ENCODE measurements at regions not wholly inside any gene's neighbourhood (a gene's known extent, or its start where the extent isn't known, plus 50 kb on each side); places are given as distances from the start of the nearest gene placed in this dataset.
A peak's percentile ranks its signal among the peaks of the same experiment; 100 is the strongest.
"Not testable (repeated sequence)": the region's sequence is repeated elsewhere in the genome, so short reads cannot be mapped to it uniquely, and the experiment has no call there.

GRCh38 chr11:8772571-8773519 lies 90.3 kb downstream of the RPL27A start:
- no peaks in the 10 kb centered on the region for H3K27me3 ChIP-seq (replicated peaks; ENCODE audit: control insufficient read depth, insufficient read depth, low read length)
- Mint-ChIP-seq H3K36me3 (ENCODE audit: insufficient read depth, unreplicated experiment) (peaks cover 11% of the 10 kb centered on the region), H3K4me3 (ENCODE audit: unreplicated experiment) (no peak overlapping the region), H3K27ac (ENCODE audit: unreplicated experiment) (no peak overlapping the region), H3K4me1 (ENCODE audit: low read depth, unreplicated experiment) (peaks cover 26% of the 10 kb centered on the region), H3K9me3 (ENCODE audit: unreplicated experiment) (no peaks in the 10 kb centered on the region), H3K27me3 (ENCODE audit: insufficient read depth, unreplicated experiment) (no peaks in the 10 kb centered on the region)
- intact Hi-C loops (cut with micrococcal nuclease; ENCODE audit: unreplicated experiment), result no loop called here
- no TSS peak for BruUV-seq (replicated peaks)
- H3K9me3 ChIP-seq, result no peaks in the 10 kb centered on the region
- H3K36me3 ChIP-seq (ENCODE audit: control insufficient read depth, insufficient read depth, low read length), result no peaks in the 10 kb centered on the region; the same call in 1 of the 2 replicates
- no peak overlapping the region for H3K4me3 ChIP-seq (ENCODE audit: low read depth, low read length)
- ChIA-PET CTCF (no interaction called here), POLR2A (no interaction called here)
- TF ChIP-seq CTCF (IDR thresholded peaks at IDR 0.05; ENCODE audit: insufficient read depth in 1 of 2, low read depth in 1 of 2, low read length in 1 of 2, severe bottlenecking in 1 of 2, unreplicated experiment in 1 of 2), result no peak
- H3K4me1 ChIP-seq, result peaks cover 30% of the 10 kb centered on the region
- DNase-seq, result no peak

GRCh38 chr11:8773916-8774539 lies 91.4 kb downstream of the RPL27A start:
- peaks cover 23% of the 10 kb centered on the region for H3K4me1 Mint-ChIP-seq (ENCODE audit: low read depth, unreplicated experiment)
- Histone ChIP-seq H3K9me3 (no peaks in the 10 kb centered on the region), H3K36me3 (ENCODE audit: control insufficient read depth, insufficient read depth, low read length) (peaks cover 2% of the 10 kb centered on the region), H3K4me3 (ENCODE audit: low read depth, low read length) (no peak overlapping the region), H3K4me1 (peaks cover 25% of the 10 kb centered on the region), H3K27me3 (replicated peaks; ENCODE audit: control insufficient read depth, insufficient read depth, low read length) (no peaks in the 10 kb centered on the region)
- no peaks in the 10 kb centered on the region for H3K27me3 Mint-ChIP-seq (ENCODE audit: insufficient read depth, unreplicated experiment)
- no peak overlapping the region for H3K4me3 Mint-ChIP-seq (ENCODE audit: unreplicated experiment)
- BruUV-seq (replicated peaks), result no TSS peak
- no peak for DNase-seq
- no peaks in the 10 kb centered on the region for H3K9me3 Mint-ChIP-seq (ENCODE audit: unreplicated experiment)
- CTCF ChIA-PET, result no interaction called here
- TF ChIP-seq CTCF (IDR thresholded peaks at IDR 0.05; ENCODE audit: insufficient read depth in 1 of 2, low read depth in 1 of 2, low read length in 1 of 2, severe bottlenecking in 1 of 2, unreplicated experiment in 1 of 2), result no peak
- intact Hi-C loops (cut with micrococcal nuclease; ENCODE audit: unreplicated experiment), result loop anchor here (2.0 kb wide), 2 partner anchors 21 to 185 kb away; no protein-coding TSS in a partner anchor
- POLR2A ChIA-PET, result no interaction called here
- peaks cover 11% of the 10 kb centered on the region for H3K36me3 Mint-ChIP-seq (ENCODE audit: insufficient read depth, unreplicated experiment)
- peak overlapping the region; percentile 67 for H3K27ac Mint-ChIP-seq (ENCODE audit: unreplicated experiment)

GRCh38 chr11:8774916-8775315 lies 92.3 kb downstream of the RPL27A start:
- H3K4me3 ChIP-seq (ENCODE audit: low read depth, low read length); H3K4me3 Mint-ChIP-seq (ENCODE audit: unreplicated experiment); H3K27me3 ChIP-seq (replicated peaks; ENCODE audit: control insufficient read depth, insufficient read depth, low read length); BruUV-seq (replicated peaks); DNase-seq; H3K27me3 Mint-ChIP-seq (ENCODE audit: insufficient read depth, unreplicated experiment); H3K9me3 ChIP-seq; H3K9me3 Mint-ChIP-seq (ENCODE audit: unreplicated experiment); H3K36me3 ChIP-seq (ENCODE audit: control insufficient read depth, insufficient read depth, low read length); POLR2A ChIA-PET: not testable (repeated sequence)
- CTCF ChIA-PET, result interaction anchor here (0.6 kb wide), 1 partner anchor 76 kb away, joined by 3 read pairs; no protein-coding TSS in a partner anchor
- peaks cover 25% of the 10 kb centered on the region for H3K4me1 ChIP-seq
- Mint-ChIP-seq H3K27ac (ENCODE audit: unreplicated experiment) (peak overlapping the region; percentile 67), H3K4me1 (ENCODE audit: low read depth, unreplicated experiment) (peaks cover 23% of the 10 kb centered on the region), H3K36me3 (ENCODE audit: insufficient read depth, unreplicated experiment) (peaks cover 11% of the 10 kb centered on the region)
- intact Hi-C loops (cut with micrococcal nuclease; ENCODE audit: unreplicated experiment), result loop anchor here (2.0 kb wide), 2 partner anchors 20 to 184 kb away; no protein-coding TSS in a partner anchor

Data from Caco-2 (cell line).